ENCODE measurements at regions not wholly inside any gene's neighbourhood (a gene's known extent, or its start where the extent isn't known, plus 50 kb on each side); places are given as distances from the start of the nearest gene placed in this dataset.
A peak's percentile ranks its signal among the peaks of the same experiment; 100 is the strongest.

- 89 to 93% (median 91%) methylated on average over 14 of the region's 14 CpGs for WGBS, 4 donors
- Histone ChIP-seq H3K36me3 (no peaks in the 10 kb centered on the region), H3K9me3 (no peaks in the 10 kb centered on the region), H3K4me3 (no peak overlapping the region), H3K27ac (no peak overlapping the region), H3K4me1 (peaks cover 0 to 7% (median 0%) of the 10 kb centered on the region in 12 donors), H3K27me3 (no peaks in the 10 kb centered on the region)
- intact Hi-C loops (cut with DNase I) = no loop called here
- peak in 2 of 5 donors; percentile 19 to 37 for DNase-seq
- no peak for ATAC-seq
- TF ChIP-seq CTCF (IDR thresholded peaks at IDR 0.05) (no peak), POLR2A (IDR thresholded peaks at IDR 0.05) (no peak)
Observed at GRCh38 chr10:132479603-132480221, 57.9 kb upstream of the INPP5A start.

DNA sequence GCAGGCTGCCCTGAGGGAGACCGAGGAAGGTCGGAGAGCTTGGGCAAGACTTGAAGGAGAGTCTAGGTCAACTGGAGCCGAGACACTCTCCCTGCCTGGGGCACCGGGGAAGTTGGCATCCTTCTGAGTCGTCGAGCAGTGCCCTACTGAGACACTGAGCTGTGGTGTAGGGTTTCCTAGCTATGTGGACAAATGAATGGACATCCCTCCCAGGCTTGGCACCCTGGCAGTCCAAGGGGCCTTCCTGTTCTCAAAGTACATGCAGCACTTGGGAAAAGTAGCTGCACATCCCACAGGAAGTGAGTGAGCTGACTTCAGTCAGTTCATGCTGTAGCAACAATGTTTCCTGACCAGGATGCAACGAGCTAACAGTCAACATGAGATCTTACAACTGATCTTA, 57.2 kb upstream of the INPP5A start:
- intact Hi-C loops (cut with DNase I) = no loop called here
- DNase-seq (peak in 2 of 5 donors; percentile 9 to 39), ATAC-seq (no peak)
- H3K4me3 ChIP-seq = no peak overlapping the region
- no peaks in the 10 kb centered on the region for H3K9me3 ChIP-seq
- peaks cover 0 to 7% (median 0%) of the 10 kb centered on the region in 12 donors for H3K4me1 ChIP-seq
- peak overlapping the region in 1 of 12 donors; percentile 19 for H3K27ac ChIP-seq
- H3K27me3 ChIP-seq = no peaks in the 10 kb centered on the region
- H3K36me3 ChIP-seq = no peaks in the 10 kb centered on the region
- WGBS, 4 donors = 68 to 83% (median 76%) methylated on average over 7 of the region's 7 CpGs
- no peak for TF ChIP-seq POLR2A (IDR thresholded peaks at IDR 0.05)

- ATAC-seq = no peak
- 88 to 90% (median 89%) methylated on average over 10 of the region's 10 CpGs for WGBS, 4 donors
- no peaks in the 10 kb centered on the region for H3K9me3 ChIP-seq
- H3K36me3 ChIP-seq = no peaks in the 10 kb centered on the region
- peak overlapping the region in 4 of 12 donors; percentile 21 to 80 (median 36) for H3K27ac ChIP-seq
- no peak overlapping the region for H3K4me3 ChIP-seq
- H3K27me3 ChIP-seq = no peaks in the 10 kb centered on the region
- peaks cover 0 to 7% (median 0%) of the 10 kb centered on the region in 12 donors for H3K4me1 ChIP-seq
- intact Hi-C loops (cut with DNase I) = no loop called here
- DNase-seq = peak in 2 of 5 donors; percentile 9 to 28
- TF ChIP-seq POLR2A (IDR thresholded peaks at IDR 0.05) (no peak), CTCF (IDR thresholded peaks at IDR 0.05) (no peak)
Observed at GRCh38 chr10:132481690-132482089, 55.9 kb upstream of the INPP5A start.

GRCh38 chr10:132482090-132482800, 55.3 kb upstream of the INPP5A start:
- no peaks in the 10 kb centered on the region for H3K27me3 ChIP-seq
- DNase-seq = peak in 1 of 5 donors; percentile 11
- peaks cover 0 to 7% (median 0%) of the 10 kb centered on the region in 12 donors for H3K4me1 ChIP-seq
- TF ChIP-seq CTCF (IDR thresholded peaks at IDR 0.05) (no peak), POLR2A (IDR thresholded peaks at IDR 0.05) (no peak)
- intact Hi-C loops (cut with DNase I) = no loop called here
- peak; percentile 23 to 88 (median 65) for ATAC-seq
- 65 to 73% (median 68%) methylated on average over 14 of the region's 14 CpGs for WGBS, 4 donors
- H3K9me3 ChIP-seq = no peaks in the 10 kb centered on the region
- H3K4me3 ChIP-seq = no peak overlapping the region
- no peaks in the 10 kb centered on the region for H3K36me3 ChIP-seq
- H3K27ac ChIP-seq = peak overlapping the region in 5 of 12 donors; percentile 21 to 80 (median 46)

Measured in heart left ventricle (tissue), 16 donors.